NCI-H146 treated with DMSO at 0.1 percent for 48 hours (cell line): ENCODE measurements at regions not wholly inside any gene's neighbourhood (a gene's known extent, or its start where the extent isn't known, plus 50 kb on each side); places are given as distances from the start of the nearest gene placed in this dataset.
"Not testable (repeated sequence)": the region's sequence is repeated elsewhere in the genome, so short reads cannot be mapped to it uniquely, and the experiment has no call there.

Source experiments
- DNase-seq: peaks from one replicate; lab custom pipeline; 2025; ENCODE audit not compliant: unreplicated experiment; lab: John Stamatoyannopoulos, UW

DNA sequence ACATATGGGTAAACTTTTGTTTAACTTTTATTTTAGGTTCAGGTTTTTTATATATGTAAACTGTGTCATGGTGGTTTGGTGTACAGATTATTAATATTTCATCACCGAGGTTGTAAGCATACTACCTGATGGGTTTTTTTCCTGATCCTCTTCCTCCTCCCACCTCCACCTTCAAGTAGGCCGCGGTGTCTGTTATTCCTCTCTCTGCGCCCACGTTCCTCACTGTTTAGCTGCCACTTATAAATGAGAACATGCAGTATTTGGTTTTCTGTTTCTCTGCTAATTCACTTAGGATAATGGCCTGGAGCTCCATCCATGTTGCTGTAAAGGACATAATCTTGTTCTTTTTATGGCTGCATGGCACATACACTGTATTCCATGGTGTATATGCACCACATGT, 1000.0 kb upstream of the CELF2 start:
- DNase-seq = no peak

DNA sequence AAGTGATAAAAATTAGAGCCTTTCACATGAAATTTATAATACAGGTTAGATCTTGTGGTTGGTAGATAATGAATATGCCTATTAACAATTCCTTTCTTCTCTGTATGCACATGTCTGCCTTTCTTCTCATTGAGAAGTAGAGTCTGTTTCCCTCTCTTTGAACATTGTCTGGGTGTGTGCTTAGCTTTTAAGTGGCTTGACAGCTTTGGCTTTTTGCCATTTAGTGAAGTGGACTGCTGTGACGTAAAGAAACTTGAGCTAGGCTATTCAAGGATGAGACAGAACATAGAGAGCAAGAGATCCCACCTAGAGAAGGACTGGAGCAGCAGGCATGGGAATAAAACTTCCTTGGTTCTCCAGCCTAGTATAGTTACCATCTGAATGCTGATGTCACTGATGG, 996.7 kb upstream of the CELF2 start:
- no peak for DNase-seq

DNA sequence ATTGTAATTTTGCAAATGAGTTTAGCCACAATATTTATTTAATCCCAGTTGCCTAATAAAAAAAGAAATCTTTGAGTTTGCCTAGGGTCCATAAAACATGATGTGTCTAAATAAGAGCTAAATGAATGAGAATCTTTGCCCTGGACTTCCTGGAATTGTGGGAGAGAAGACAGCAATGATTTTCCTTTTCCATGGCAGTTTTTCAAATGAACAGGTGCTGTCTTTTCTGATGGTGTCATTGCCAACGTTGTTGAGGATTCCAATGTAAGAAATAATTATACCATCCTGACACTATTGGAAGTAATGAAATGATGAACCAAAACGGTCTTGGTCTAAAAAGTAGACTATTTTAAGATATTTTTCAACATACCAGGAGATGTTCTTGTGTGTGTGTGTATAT, 984.7 kb upstream of the CELF2 start:
- no peak for DNase-seq

DNA sequence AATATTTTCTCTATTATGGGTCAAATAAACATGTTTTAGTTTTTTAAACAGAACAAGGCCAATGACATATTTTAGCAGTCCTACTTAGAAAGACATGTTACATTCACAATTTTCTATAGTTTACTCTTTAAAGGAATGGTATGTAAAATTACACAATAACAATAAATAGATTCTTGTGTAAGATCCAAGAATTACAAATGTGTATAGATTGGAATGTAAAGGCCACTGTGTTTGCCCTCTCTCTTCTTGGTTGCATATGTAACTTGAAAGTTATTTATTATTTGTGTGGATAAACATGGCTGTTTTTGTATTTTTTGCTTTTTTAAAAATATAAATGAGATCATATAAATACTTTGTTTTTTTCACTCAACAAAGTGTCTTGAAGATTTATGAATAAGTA, 979.3 kb upstream of the CELF2 start:
- DNase-seq = no peak

DNA sequence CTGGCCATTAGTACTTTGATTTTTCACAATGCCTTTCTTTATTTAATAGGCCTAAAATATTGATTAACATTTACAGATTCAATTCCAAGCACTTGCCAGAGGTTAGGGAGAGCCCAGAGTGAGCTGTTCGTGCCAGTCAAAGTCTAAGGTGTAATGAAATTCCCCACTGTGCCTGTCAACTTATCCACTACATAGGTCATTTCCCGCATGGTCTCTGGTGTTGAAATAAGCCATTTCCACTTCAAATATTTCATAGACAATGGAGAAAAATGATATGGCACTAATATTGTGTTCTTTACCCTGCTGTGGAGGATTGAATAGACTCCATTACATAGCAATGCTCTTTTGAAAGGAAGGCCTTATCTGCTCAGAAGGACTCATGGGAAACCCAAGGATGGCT, 978.1 kb upstream of the CELF2 start:
- peak; percentile 2 for DNase-seq

DNA sequence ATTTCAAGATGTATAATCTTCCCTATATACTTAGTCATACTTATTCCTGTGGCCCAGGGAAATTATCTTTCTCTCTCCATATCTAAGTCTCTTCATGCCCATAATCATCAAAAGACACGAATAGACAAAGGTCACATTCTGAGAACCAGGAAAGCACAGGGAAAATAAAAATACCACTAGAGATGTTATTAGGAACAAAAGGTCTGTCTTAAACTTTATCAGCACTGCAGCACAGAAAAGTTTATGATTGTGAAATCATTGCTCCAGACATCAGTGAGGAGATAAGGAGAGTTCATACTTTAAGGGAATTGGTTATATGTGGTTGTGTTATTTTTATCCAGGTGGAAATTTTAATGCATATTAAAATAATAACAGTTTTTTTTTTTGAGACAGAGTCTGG, 974.6 kb upstream of the CELF2 start:
- DNase-seq = no peak

DNA sequence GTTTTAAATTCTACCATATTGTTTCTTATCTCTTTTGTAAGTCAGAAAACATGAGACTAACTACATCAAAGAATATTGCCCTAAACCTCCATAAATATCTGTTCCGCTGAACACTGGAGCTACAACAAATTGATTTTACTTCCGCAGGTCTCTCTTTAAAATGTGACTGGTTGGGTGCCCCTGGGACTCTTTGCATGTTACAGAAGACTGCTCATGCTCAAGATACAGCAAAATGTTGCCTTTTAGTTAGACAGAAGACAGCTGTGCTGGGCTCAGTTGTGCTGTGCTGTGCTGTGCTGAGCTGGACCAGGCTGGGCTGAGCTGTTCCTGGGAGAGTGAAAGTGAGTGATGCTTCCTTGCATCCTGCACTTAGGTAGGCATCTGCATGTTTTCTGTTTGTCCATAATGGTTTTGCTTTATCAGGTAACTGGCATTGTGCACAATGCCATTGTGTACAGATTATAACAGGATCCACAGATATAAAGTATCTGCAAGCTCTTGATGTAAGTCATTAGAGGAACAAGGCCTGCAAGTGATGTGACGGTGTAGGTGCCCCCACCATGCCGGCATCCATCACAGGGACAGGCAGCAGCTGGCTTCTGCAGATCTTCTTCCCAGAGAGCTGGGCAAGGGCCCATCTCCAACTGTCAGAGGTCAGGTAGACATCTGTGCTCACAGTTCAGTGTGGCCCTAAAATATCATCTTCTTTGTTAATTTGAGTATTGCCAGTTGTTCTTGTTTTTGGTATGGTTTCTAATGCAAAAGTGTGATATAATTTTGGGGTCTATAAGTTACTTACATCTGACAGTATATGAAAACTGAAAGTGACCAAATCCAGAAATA, 972.5 kb upstream of the CELF2 start:
- DNase-seq = no peak

DNA sequence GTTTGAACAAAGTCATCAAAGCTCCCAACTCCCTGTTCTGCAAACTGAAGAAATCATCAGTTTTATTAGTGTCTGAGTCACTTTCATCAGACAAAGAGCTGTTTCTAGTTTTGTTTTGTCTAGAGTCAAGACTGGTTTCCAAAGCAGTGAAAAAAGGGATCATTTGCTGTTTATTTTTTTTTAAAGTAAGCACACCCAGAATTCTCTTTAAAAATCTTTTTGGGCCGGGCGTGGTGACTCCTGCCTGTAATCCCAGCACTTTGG, 972.0 kb upstream of the CELF2 start:
- no peak for DNase-seq

DNA sequence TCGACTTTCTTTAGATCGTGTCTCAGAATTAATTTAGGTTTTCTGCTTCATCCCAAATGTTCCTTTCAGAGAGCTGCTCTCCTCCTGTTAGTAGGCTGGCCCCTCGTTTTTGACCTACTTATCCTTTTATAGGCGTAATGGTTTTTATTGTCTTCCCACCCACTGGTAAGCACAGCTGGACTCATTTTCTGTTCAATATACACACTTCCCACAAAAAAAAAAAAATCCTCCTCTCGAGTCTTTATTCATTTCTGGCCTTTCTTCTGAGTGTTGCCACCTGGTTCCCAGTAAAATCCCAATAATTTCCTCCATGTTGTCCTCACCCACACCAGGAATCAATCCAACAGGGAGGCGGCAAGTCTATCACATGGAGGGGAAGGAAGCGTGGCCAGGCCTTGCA, 970.2 kb upstream of the CELF2 start:
- no peak for DNase-seq

DNA sequence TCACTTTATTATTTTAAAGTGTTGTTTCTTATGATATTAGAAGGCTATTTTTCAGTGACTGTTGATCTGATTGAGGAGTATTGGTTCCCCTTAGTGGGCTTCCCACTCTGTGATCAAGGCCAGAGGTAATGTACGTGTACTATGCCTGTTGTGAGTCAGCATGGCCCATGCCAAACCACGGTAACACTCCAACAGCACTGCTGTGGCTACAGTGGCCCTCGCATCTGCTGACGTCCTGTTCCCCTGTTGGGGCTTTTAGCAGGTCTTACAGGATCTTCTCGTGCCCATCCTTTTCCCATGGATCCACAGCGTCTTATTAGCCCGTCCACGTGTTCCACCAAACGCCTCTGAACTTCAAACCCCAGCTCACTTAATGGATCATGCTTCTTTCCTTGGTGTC, 964.6 kb upstream of the CELF2 start:
- no peak for DNase-seq

DNA sequence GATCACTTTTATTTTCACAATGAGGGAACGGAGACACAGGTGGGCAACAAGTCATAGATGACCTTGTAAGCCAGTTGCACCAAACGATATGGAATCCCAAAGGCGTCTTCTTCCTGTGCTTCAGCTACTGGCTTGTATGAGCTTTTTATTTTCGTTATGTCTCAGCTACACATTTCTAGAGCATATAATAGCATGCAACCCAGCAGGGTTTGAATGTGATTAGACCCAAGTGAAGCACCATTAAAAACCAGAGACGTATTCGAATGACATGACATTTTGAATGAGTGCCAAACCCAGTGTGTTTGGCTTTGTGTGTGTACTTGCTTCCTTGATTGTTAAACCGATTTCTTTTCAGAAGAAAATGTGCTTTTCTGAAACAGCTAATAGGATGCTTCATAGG, 963.2 kb upstream of the CELF2 start:
- DNase-seq = no peak

DNA sequence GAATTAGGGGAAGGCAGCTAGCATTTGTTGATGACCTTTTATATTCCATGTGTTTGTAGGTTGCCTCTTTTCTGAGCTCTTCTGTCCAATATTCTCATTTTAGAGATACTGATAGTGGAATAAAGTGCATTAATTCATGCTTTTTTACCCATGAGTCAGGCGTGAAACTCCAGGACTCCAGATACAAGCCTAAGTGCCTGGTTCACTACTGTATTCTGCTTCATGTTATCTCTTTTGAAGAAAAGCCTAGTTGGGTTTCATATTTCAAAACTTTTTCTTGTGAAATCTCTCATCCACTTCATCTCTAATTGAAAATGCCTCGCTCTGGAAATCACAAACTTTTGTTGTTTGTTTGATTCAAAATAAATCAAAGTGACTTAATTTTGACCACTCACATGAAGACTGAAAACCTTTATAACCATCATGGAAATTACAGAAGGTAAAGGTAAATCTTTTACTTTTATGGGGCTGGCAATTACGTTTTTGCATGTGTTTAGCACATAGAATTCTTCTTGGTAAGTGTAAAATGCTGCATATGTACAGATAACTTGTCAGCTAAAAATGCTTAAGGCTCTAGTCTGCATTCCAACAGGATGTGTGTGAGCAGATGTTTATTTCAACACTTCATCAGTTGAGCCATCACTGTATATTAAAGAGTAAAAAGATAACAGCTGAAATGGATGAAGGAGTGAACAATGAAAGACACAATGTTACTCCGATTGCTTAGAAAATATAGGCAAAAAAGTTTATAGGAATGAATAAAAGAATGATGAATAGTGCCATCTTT, 961.8 kb upstream of the CELF2 start:
- no peak for DNase-seq

DNA sequence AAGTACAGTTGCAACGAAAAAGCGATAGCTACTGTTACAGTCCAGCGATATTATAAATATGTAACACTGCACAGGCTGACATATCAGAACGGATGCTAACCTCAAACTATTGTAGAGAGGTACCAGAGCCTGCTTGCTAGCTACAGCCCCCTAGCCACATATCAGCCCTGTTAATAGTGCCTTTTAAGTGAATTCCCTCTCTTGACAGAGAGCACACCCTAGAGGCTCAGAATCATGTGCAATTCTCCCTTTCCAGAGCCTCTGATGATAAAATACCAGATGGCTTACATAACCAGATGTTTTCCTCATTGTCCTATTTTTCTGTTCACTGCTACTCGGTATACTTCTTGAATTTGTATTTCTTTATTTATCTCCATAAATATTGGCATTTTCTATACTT, 960.7 kb upstream of the CELF2 start:
- no peak for DNase-seq

DNA sequence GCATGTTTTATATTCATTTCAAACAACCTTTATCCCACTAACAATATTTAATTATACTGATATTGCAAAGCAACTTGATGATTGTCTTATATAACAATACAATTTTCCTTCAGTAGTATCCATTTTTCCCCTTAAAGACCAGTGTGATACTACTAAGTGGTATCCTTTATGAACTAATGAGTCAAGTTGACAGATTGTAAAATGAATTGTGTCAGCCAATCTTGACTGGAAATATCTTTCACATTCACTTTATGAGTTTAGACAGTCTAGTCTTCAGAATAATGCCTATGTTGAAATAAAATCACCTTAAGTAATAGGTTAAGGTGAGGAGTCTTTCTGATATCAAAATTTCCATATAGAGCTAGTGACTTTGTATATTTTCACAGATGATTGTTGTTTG, 950.0 kb upstream of the CELF2 start:
- no peak for DNase-seq

DNA sequence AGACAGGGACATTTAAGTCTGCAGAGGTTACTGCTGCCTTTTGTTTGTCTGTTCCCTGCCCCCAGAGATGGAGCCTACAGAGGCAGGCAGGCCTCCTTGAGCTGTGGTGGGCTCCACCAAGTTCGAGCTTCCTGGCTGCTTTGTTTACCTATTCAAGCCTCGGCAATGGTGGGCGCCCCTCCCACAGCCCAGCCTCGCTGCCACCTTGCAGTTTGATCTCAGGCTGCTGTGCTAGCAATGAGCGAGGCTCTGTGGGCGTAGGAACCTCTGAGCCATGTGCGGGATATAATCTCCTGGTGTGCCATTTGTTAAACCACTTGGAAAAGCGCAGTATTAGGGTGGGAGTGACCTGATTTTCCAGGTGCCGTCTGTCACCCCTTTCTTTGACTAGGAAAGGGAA, 942.8 kb upstream of the CELF2 start:
- not testable (repeated sequence) for DNase-seq

DNA sequence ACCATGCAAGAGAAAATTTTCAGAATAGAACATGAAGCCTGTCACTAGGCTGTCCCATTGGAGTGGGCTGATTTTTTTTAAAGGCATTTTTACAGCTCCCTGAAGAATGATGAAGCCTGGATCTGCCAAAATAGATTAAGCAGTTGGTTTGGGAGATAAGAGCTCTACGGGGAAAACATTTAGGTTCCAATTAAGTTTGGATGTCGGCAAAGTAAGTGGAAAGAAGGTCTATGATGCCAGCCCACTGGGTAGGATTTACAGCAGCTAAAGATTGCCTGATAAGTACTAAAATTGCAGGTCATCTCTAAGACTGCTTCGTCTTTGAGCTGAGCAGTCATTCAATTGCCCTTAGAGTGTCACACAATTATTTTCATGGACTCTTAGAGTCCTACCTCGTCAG, 939.2 kb upstream of the CELF2 start:
- DNase-seq = no peak

DNA sequence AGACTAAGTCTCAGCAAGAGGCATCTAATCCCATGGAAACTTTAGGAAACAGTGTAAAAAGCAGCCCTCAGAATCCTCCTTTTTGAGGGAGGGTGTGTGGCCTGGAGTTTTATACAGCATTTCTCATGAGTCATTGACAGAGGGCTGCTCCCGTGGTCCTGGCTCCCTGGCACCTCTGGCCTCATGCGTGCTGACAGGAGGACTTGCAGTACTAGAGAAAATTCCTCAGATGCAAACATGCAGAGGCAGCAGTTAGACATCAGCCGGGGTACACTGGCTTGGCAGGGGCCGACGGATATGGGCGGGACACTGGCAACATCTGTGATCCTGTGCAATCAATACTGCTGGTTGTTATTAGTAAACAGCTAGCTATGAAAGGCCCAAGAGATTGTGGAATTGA, 925.1 kb upstream of the CELF2 start:
- DNase-seq = no peak

DNA sequence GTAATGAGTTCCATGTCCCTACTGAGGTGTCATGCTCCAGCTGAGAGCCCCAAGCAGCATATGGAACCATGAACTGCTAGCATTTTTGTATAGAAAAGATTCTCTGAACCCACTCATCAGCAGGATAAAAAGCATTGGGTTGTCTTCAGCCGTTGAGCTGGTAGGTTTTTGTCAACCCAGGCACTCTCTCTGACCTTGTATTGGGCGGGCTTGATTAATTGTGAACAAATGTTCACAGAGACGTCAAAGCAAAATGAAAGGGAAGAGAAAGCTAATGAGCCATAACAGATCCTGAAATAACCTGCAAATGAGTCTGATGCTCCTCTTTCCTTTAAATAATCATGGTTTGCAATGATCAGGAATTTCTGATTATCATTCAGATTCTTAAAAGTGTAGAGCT, 924.7 kb upstream of the CELF2 start:
- DNase-seq = no peak

DNA sequence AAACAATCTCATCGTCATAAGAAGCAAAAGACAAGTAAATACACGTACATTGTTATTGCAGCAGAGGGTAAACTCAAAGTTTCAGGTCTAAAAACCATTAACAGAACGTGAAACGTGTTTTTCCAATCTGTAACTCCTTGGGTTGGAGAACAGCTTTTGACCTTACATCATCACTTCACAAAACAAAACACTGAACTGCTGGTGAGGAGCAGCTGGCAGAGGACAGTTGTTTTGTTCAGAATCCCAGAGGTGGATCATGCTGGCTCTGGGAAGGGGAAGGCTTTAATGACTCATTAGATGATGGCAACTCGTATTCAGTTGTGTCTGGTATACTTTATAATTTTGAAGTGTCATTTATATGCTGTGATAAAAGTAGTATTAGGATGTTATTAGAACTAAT, 923.0 kb upstream of the CELF2 start:
- no peak for DNase-seq

DNA sequence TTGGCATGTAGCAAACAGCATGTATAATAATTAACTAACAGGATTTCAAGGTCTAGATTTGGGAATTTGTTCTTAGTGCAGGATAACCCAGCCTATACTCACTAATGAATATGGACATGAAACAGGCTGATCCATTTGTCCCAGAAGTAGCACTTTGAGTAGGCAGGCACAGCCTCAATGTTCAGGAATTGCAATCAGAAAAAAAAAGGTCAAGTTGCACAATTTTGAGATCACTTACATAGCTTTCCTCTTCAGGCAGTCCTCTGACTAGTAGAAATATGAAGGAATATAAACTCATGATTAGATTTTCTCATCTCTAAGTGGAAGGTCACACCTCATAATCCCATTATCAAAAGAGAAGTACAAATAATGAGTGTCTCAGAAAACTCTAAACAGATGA, 921.4 kb upstream of the CELF2 start:
- DNase-seq = no peak

DNA sequence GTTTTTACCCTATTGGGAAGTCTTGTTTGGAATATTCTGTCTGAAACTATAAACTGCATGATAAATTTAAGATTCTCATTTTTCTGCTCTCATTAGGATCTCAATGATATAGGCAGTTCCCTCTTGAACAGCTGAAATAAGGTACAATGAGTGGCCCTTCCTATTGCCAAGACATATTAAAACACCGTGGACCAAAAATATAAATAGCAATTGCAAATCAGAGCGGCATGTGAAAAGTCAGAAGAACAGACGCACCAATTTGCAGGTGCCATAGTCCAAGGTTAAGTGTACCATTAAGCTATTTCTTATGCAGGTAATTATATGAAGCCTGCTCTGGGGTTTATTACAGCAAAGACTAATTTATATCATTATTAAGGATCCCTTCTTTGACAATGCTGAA, 920.8 kb upstream of the CELF2 start:
- DNase-seq = no peak

DNA sequence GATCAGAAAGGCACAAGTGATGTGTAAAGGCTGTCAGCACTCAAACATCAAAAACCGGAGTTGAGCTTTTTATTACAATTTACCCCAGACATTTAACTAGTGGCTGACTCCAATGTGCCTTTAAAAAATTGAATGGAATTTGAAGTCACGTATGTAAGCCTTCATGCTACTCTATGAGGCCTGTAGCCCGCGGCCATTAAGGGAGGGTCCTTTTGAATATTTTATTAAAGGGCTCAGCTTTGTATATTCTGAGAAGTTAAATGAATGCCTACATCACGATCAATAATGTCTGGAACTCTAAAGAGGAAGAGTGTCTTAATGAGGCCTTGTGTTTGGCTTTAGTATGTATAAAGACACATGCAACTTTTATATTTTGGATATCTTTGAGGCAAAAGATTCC, 916.6 kb upstream of the CELF2 start:
- DNase-seq = no peak
